ENCODE measurements at regions not wholly inside any gene's neighbourhood (a gene's known extent, or its start where the extent isn't known, plus 50 kb on each side); places are given as distances from the start of the nearest gene placed in this dataset.

GRCh38 chr18:64519201-64519600 lies 370.3 kb upstream of the LINC00305 start:
- TF ChIP-seq CTCF (IDR thresholded peaks at IDR 0.05) (no peak), POLR2A (IDR thresholded peaks at IDR 0.05) (no peak)
